ENCODE measurements at regions not wholly inside any gene's neighbourhood (a gene's known extent, or its start where the extent isn't known, plus 50 kb on each side); places are given as distances from the start of the nearest gene placed in this dataset.

DNA sequence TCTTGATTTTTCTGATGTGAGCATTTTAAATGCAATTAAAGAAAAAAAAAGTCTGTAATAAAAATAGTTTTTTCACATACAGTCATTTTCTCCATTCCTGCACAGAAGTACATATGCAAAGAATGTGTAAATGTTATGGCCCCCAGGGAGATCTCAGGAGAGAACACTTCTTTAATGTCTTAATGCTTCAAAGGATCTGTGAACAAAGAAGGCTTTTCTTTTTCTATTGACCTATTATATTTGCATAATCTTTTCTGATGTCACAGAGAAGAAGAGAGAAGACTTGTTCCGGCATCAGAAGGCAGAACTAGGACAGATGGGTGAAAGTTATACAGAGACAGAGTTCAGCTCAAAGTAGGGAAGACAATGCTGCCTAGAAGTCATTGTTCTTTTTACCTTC, 413.5 kb upstream of the STXBP6 start:
- TF ChIP-seq, protein P1, sequence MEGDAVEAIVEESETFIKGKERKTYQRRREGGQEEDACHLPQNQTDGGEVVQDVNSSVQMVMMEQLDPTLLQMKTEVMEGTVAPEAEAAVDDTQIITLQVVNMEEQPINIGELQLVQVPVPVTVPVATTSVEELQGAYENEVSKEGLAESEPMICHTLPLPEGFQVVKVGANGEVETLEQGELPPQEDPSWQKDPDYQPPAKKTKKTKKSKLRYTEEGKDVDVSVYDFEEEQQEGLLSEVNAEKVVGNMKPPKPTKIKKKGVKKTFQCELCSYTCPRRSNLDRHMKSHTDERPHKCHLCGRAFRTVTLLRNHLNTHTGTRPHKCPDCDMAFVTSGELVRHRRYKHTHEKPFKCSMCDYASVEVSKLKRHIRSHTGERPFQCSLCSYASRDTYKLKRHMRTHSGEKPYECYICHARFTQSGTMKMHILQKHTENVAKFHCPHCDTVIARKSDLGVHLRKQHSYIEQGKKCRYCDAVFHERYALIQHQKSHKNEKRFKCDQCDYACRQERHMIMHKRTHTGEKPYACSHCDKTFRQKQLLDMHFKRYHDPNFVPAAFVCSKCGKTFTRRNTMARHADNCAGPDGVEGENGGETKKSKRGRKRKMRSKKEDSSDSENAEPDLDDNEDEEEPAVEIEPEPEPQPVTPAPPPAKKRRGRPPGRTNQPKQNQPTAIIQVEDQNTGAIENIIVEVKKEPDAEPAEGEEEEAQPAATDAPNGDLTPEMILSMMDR (IDR thresholded peaks at IDR 0.05; ENCODE audit: insufficient read depth, low read depth, low read length), result no peak
- no peak for TF ChIP-seq EZH2 (IDR thresholded peaks at IDR 0.05; ENCODE audit: insufficient read depth, low read length)

All from astrocyte (in vitro differentiated cells and primary cell).